ENCODE measurements at regions not wholly inside any gene's neighbourhood (a gene's known extent, or its start where the extent isn't known, plus 50 kb on each side); places are given as distances from the start of the nearest gene placed in this dataset.

DNA sequence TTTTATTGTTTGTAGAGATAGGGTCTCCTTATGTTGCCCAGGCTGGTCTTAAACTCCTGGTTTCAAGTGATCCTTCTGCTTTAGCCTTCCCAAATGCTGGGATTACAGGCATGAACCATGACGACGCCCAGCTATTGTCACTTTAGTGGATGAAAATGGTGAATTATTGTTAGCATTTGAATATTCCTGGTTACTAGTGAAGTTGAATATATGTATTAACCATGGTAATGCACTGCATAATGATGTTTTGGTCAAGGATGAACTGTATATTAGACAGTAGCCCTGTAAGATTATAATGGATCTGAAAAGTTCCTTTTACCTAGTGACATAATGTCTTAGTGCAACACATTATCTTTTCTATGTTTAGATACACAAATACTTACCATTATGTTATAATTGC is 50.4 kb upstream of the KCNAB1 start:
- DNase-seq (ENCODE audit: low spot score), result no peak
- H3K27me3 Mint-ChIP-seq (ENCODE audit: unreplicated experiment), result no peaks in the 10 kb centered on the region
- H3K27ac Mint-ChIP-seq (ENCODE audit: unreplicated experiment), result no peak overlapping the region
- H3K9me3 Mint-ChIP-seq (ENCODE audit: unreplicated experiment), result no peaks in the 10 kb centered on the region
- no peak overlapping the region for H3K4me3 Mint-ChIP-seq (ENCODE audit: unreplicated experiment)
- TF ChIP-seq, protein P1, sequence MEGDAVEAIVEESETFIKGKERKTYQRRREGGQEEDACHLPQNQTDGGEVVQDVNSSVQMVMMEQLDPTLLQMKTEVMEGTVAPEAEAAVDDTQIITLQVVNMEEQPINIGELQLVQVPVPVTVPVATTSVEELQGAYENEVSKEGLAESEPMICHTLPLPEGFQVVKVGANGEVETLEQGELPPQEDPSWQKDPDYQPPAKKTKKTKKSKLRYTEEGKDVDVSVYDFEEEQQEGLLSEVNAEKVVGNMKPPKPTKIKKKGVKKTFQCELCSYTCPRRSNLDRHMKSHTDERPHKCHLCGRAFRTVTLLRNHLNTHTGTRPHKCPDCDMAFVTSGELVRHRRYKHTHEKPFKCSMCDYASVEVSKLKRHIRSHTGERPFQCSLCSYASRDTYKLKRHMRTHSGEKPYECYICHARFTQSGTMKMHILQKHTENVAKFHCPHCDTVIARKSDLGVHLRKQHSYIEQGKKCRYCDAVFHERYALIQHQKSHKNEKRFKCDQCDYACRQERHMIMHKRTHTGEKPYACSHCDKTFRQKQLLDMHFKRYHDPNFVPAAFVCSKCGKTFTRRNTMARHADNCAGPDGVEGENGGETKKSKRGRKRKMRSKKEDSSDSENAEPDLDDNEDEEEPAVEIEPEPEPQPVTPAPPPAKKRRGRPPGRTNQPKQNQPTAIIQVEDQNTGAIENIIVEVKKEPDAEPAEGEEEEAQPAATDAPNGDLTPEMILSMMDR (IDR thresholded peaks at IDR 0.05; ENCODE audit: unreplicated experiment), result no peak
- no peaks in the 10 kb centered on the region for H3K4me1 Mint-ChIP-seq (ENCODE audit: unreplicated experiment)
- H3K36me3 Mint-ChIP-seq (ENCODE audit: low read depth, unreplicated experiment), result no peaks in the 10 kb centered on the region

Measured in endothelial cell (in vitro differentiated cells).